ENCODE measurements at regions not wholly inside any gene's neighbourhood (a gene's known extent, or its start where the extent isn't known, plus 50 kb on each side); places are given as distances from the start of the nearest gene placed in this dataset.

GRCh38 chr17:33929181-33929724 is 325.8 kb upstream of the CCL2 start:
- TF ChIP-seq CTCF (IDR thresholded peaks at IDR 0.05; ENCODE audit: extremely low read depth in 1 of 2, insufficient read depth in 1 of 2, low read depth in 1 of 2, low read length in 2 of 2) (no peak), JUN (IDR thresholded peaks at IDR 0.05; ENCODE audit: borderline replicate concordance, insufficient read depth, insufficient read length, low read depth) (no peak), EZH2 (IDR thresholded peaks at IDR 0.05; ENCODE audit: borderline replicate concordance, low read depth, low read length, severe bottlenecking) (no peak), POLR2AphosphoS5 (IDR thresholded peaks at IDR 0.05; ENCODE audit: insufficient read depth, low read depth, low read length) (no peak), POLR2A (IDR thresholded peaks at IDR 0.05; ENCODE audit: low read depth, low read length) (no peak), GATA2 (IDR thresholded peaks at IDR 0.05; ENCODE audit: insufficient read depth, insufficient read length, low read depth, low read length) (no peak), FOS (IDR thresholded peaks at IDR 0.05; ENCODE audit: borderline replicate concordance, insufficient read depth, low read length) (no peak), MYC (IDR thresholded peaks at IDR 0.05; ENCODE audit: low read depth, low read length) (no peak)

Measured in endothelial cell of umbilical vein (primary cell).